HCT116 (cell line): ENCODE measurements at regions not wholly inside any gene's neighbourhood (a gene's known extent, or its start where the extent isn't known, plus 50 kb on each side); places are given as distances from the start of the nearest gene placed in this dataset.

Experiments used
- ATAC-seq: fragments of 200-7000 bp; cut with Tn5 transposase; 2 replicates; pipeline ENCODE4 v1.9.1; 2020; ENCODE audit warnings: mild to moderate bottlenecking, moderate library complexity
- BruUV-seq: library from RNA; stranded (reverse); fragments of 400-500 nt; replicated peaks from 2 replicates; lab custom pipeline; 2021; lab: Mats Ljungman, UMichigan
- CTCF ChIA-PET: fragments of 300-600 bp; sonication (Branson Sonifier 250); formaldehyde crosslinking; loops from one replicate; lab custom pipeline; 2021; ENCODE audit warnings: antibody characterized with exemption; lab: Charles Lee
- POLR2A ChIA-PET: fragments of 300-600, 350-600 bp; sonication (Branson Sonifier 250); formaldehyde crosslinking; loops from one replicate; lab custom pipeline; 2021; ENCODE audit warnings: antibody characterized with exemption; lab: Charles Lee
- RAD21 ChIA-PET, 2 experiments: fragments of 300-600 bp; sonication (Branson Sonifier 250); formaldehyde crosslinking; loops; one replicate each; lab custom pipeline; 2023; ENCODE audit warnings: low total read pairs in 2 of 2; ENCODE audit not compliant: uncharacterized antibody in 2 of 2, unreplicated experiment in 2 of 2, low non-redundant PET in 1 of 2; lab: Charles Lee
- DNase-seq: peaks from one replicate; pipeline ENCODE4 v3.0.0-alpha.2; 2010; ENCODE audit warnings: low read depth, low spot score
- H2AFZ ChIP-seq: fragments of 200-600 bp; shearing (Covaris generic), sonication (generic); 2 replicates; pipeline ENCODE4 v1.6.1; 2017; ENCODE audit warnings: low read depth, mixed run types, mixed read lengths, antibody characterized with exemption, low read length; ENCODE audit not compliant: poor library complexity, severe bottlenecking
- H3K27ac ChIP-seq: 2 replicates; pipeline ENCODE4 v1.5.1; 2012; ENCODE audit warnings: low read depth, low read length
- H3K27me3 ChIP-seq: fragments of 200-600 bp; sonication (generic); 2 replicates; pipeline ENCODE4 v1.6.1; 2016; ENCODE audit warnings: mixed run types, low read length, mixed read lengths; ENCODE audit not compliant: insufficient read depth
- H3K36me3 ChIP-seq, 2 experiments: fragments of 200-500 bp in 1 of 2; fragments of 200-600 bp in 1 of 2; sonication (Bioruptor generic) in 1 of 2; sonication (generic) in 1 of 2; 2 replicates each; pipeline versions ENCODE4 v1.5.1 to v1.6.1; 2014 to 2016; ENCODE audit warnings: low read length in 2 of 2, inconsistent platforms in 1 of 2, mixed read lengths in 1 of 2, mixed run types in 1 of 2; ENCODE audit not compliant: insufficient read depth in 2 of 2, control insufficient read depth in 1 of 2
- H3K4me1 ChIP-seq, 2 experiments: fragments of 200-600 bp in 1 of 2; sonication (generic) in 1 of 2; 2 replicates each; pipeline versions ENCODE4 v1.5.1 to v1.6.1; 2012 to 2017; ENCODE audit warnings: low read length in 2 of 2, inconsistent platforms in 1 of 2, mild to moderate bottlenecking in 1 of 2, mixed read lengths in 1 of 2, mixed run types in 1 of 2, moderate library complexity in 1 of 2; ENCODE audit not compliant: insufficient read depth in 2 of 2, control insufficient read depth in 1 of 2
- H3K4me2 ChIP-seq: fragments of 200-600 bp; sonication (generic); 2 replicates; pipeline ENCODE4 v1.6.1; 2017; ENCODE audit warnings: mixed run types, low read length, mixed read lengths
- H3K4me3 ChIP-seq, 2 experiments: fragments of 200-600 bp in 1 of 2; sonication (generic) in 1 of 2; replicated peaks in 1 of 2; 2 replicates each; pipeline ENCODE4 v1.5.1; 2011 to 2016; ENCODE audit warnings: low read length in 2 of 2, control low read depth in 1 of 2, low read depth in 1 of 2, mild to moderate bottlenecking in 1 of 2, mixed read lengths in 1 of 2, mixed run types in 1 of 2
- H3K79me2 ChIP-seq: fragments of 200-600 bp; sonication (generic); 2 replicates; pipeline ENCODE4 v1.6.1; 2017; ENCODE audit warnings: mild to moderate bottlenecking, mixed run types, low read length, moderate library complexity, mixed read lengths; ENCODE audit not compliant: insufficient read depth
- H3K9ac ChIP-seq: fragments of 200-600 bp; sonication (generic); 2 replicates; pipeline ENCODE4 v1.6.1; 2016; ENCODE audit warnings: low read length, mixed read lengths
- H3K9me2 ChIP-seq: fragments of 200-600 bp; sonication (generic), shearing (Covaris generic); 2 replicates; pipeline ENCODE4 v1.6.1; 2017; ENCODE audit warnings: mixed run types, mild to moderate bottlenecking, moderate library complexity; ENCODE audit not compliant: insufficient read depth
- H3K9me3 ChIP-seq, 2 experiments: fragments of 200-500 bp in 1 of 2; fragments of 200-600 bp in 1 of 2; sonication (Bioruptor generic) in 1 of 2; sonication (generic) in 1 of 2; 2 replicates each; pipeline ENCODE4 v1.6.1; 2014 to 2017; ENCODE audit warnings: low read length in 2 of 2, mixed read lengths in 2 of 2, inconsistent platforms in 1 of 2, low read depth in 1 of 2, mild to moderate bottlenecking in 1 of 2, mixed run types in 1 of 2, moderate library complexity in 1 of 2; ENCODE audit not compliant: control insufficient read depth in 1 of 2, insufficient read depth in 1 of 2
- H4K20me1 ChIP-seq: fragments of 200-600 bp; sonication (generic), shearing (Covaris generic); 2 replicates; pipeline ENCODE4 v1.6.1; 2017; ENCODE audit warnings: mixed run types, mild to moderate bottlenecking, moderate library complexity; ENCODE audit not compliant: insufficient read depth
- CBX3 ChIP-seq: IDR thresholded peaks from 2 replicates; pipeline ENCODE4 v1.6.1; 2012; ENCODE audit warnings: low read depth
- CEBPB ChIP-seq: IDR thresholded peaks from 2 replicates; pipeline ENCODE4 v1.6.1; 2012; ENCODE audit warnings: low read depth
- CTCF ChIP-seq, 3 experiments: fragments of 200-600 bp in 1 of 3; sonication (generic) in 1 of 3; IDR thresholded peaks in 2 of 3; conservative IDR thresholded peaks in 1 of 3; 2 replicates each; pipeline ENCODE4 v1.5.1; 2012 to 2017; ENCODE audit warnings: low read depth in 2 of 3, low read length in 2 of 3, antibody characterized with exemption in 1 of 3, borderline replicate concordance in 1 of 3, control low read depth in 1 of 3, mild to moderate bottlenecking in 1 of 3, mixed read lengths in 1 of 3, mixed run types in 1 of 3, moderate library complexity in 1 of 3; ENCODE audit not compliant: insufficient read depth in 1 of 3
- EGR1 ChIP-seq: IDR thresholded peaks from 2 replicates; pipeline ENCODE4 v1.6.1; 2012; ENCODE audit warnings: low read depth
- EZH2phosphoT487 ChIP-seq: fragments of 200-600 bp; IDR thresholded peaks from 2 replicates; pipeline ENCODE4 v1.6.1; 2018; ENCODE audit warnings: antibody characterized with exemption, borderline replicate concordance
- POLR2A ChIP-seq: IDR thresholded peaks from 2 replicates; pipeline ENCODE4 v1.7.0; 2011; ENCODE audit warnings: borderline replicate concordance; ENCODE audit not compliant: insufficient read depth, insufficient read length; ENCODE audit errors: extremely low read depth
- POLR2AphosphoS5 ChIP-seq: IDR thresholded peaks from 2 replicates; pipeline ENCODE4 v1.6.1; 2011; ENCODE audit warnings: mild to moderate bottlenecking, low read depth, low read length, moderate library complexity
- RAD21 ChIP-seq: IDR thresholded peaks from 2 replicates; pipeline ENCODE4 v1.6.1; 2012; ENCODE audit warnings: low read depth, mild to moderate bottlenecking
- SIN3A ChIP-seq: IDR thresholded peaks from 2 replicates; pipeline ENCODE4 v1.6.1; 2012; ENCODE audit warnings: low read depth
- SP1 ChIP-seq: IDR thresholded peaks from 2 replicates; pipeline ENCODE4 v1.6.1; 2012; ENCODE audit warnings: low read depth
- SRF ChIP-seq: IDR thresholded peaks from 2 replicates; pipeline ENCODE4 v1.6.1; 2012; ENCODE audit warnings: low read depth
- YY1 ChIP-seq: IDR thresholded peaks from 2 replicates; pipeline ENCODE4 v1.6.1; 2011; ENCODE audit warnings: low read length, low read depth, moderate library complexity, mild to moderate bottlenecking; ENCODE audit not compliant: insufficient replicate concordance; ENCODE audit errors: extremely low read depth
- ZFX ChIP-seq: fragments of 450-650 bp; IDR thresholded peaks from 2 replicates; pipeline ENCODE4 v1.6.1; 2017
- ZNF274 ChIP-seq: fragments of 200-500 bp; sonication (Bioruptor generic); IDR thresholded peaks from 2 replicates; pipeline ENCODE4 v1.6.1; 2014; ENCODE audit warnings: mild to moderate bottlenecking, low read depth, low read length, inconsistent platforms
- intact Hi-C: fragments of 100-400 bp; cut with micrococcal nuclease; formaldehyde crosslinking; loops from 2 replicates; pipeline ENCODE4 v1.10.0; 2022
- TF ChIP-seq, protein P1 (sequence below): IDR thresholded peaks from 2 replicates; pipeline ENCODE4 v1.6.1; 2011; ENCODE audit warnings: mild to moderate bottlenecking, low read length, moderate library complexity; ENCODE audit not compliant: insufficient replicate concordance; ENCODE audit errors: extremely low read depth
- TF ChIP-seq, protein P2 (sequence below): IDR thresholded peaks from 2 replicates; pipeline ENCODE4 v1.6.1; 2012
- TF ChIP-seq, protein P3 (sequence below): IDR thresholded peaks from 2 replicates; pipeline ENCODE4 v1.6.1; 2012; ENCODE audit warnings: low read depth

GRCh38 chrX:13939741-13940597 is 89.7 kb downstream of the GEMIN8 start:
- ChIA-PET RAD21 (no interaction called here), CTCF (interaction anchor here (0.7 kb wide), 1 partner anchor 289 kb away, joined by 3 read pairs; no protein-coding TSS in a partner anchor), POLR2A (no interaction called here)
- DNase-seq (no peak), ATAC-seq (no peak)
- Histone ChIP-seq H4K20me1 (no peaks in the 10 kb centered on the region), H3K9me3 (no peaks in the 10 kb centered on the region), H3K4me1 (no peaks in the 10 kb centered on the region; a peak in 1 of 4 replicates), H3K79me2 (no peaks in the 10 kb centered on the region), H3K27ac (no peak overlapping the region), H3K36me3 (no peaks in the 10 kb centered on the region), H2AFZ (no peak overlapping the region), H3K4me2 (no peak overlapping the region), H3K4me3 (no peak overlapping the region), H3K27me3 (no peaks in the 10 kb centered on the region), H3K9me2 (no peaks in the 10 kb centered on the region), H3K9ac (no peak overlapping the region)
- no peak for TF ChIP-seq SRF
- no peak for TF ChIP-seq YY1
- TF ChIP-seq, protein P1, sequence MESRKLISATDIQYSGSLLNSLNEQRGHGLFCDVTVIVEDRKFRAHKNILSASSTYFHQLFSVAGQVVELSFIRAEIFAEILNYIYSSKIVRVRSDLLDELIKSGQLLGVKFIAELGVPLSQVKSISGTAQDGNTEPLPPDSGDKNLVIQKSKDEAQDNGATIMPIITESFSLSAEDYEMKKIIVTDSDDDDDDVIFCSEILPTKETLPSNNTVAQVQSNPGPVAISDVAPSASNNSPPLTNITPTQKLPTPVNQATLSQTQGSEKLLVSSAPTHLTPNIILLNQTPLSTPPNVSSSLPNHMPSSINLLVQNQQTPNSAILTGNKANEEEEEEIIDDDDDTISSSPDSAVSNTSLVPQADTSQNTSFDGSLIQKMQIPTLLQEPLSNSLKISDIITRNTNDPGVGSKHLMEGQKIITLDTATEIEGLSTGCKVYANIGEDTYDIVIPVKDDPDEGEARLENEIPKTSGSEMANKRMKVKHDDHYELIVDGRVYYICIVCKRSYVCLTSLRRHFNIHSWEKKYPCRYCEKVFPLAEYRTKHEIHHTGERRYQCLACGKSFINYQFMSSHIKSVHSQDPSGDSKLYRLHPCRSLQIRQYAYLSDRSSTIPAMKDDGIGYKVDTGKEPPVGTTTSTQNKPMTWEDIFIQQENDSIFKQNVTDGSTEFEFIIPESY, result no peak
- TF ChIP-seq EZH2phosphoT487, result no peak
- TF ChIP-seq, protein P2, sequence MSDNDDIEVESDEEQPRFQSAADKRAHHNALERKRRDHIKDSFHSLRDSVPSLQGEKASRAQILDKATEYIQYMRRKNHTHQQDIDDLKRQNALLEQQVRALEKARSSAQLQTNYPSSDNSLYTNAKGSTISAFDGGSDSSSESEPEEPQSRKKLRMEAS, result no peak
- no peak for TF ChIP-seq SIN3A
- TF ChIP-seq POLR2AphosphoS5, result no peak
- TF ChIP-seq CEBPB, result no peak
- TF ChIP-seq, protein P3, sequence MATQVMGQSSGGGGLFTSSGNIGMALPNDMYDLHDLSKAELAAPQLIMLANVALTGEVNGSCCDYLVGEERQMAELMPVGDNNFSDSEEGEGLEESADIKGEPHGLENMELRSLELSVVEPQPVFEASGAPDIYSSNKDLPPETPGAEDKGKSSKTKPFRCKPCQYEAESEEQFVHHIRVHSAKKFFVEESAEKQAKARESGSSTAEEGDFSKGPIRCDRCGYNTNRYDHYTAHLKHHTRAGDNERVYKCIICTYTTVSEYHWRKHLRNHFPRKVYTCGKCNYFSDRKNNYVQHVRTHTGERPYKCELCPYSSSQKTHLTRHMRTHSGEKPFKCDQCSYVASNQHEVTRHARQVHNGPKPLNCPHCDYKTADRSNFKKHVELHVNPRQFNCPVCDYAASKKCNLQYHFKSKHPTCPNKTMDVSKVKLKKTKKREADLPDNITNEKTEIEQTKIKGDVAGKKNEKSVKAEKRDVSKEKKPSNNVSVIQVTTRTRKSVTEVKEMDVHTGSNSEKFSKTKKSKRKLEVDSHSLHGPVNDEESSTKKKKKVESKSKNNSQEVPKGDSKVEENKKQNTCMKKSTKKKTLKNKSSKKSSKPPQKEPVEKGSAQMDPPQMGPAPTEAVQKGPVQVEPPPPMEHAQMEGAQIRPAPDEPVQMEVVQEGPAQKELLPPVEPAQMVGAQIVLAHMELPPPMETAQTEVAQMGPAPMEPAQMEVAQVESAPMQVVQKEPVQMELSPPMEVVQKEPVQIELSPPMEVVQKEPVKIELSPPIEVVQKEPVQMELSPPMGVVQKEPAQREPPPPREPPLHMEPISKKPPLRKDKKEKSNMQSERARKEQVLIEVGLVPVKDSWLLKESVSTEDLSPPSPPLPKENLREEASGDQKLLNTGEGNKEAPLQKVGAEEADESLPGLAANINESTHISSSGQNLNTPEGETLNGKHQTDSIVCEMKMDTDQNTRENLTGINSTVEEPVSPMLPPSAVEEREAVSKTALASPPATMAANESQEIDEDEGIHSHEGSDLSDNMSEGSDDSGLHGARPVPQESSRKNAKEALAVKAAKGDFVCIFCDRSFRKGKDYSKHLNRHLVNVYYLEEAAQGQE, result no peak
- TF ChIP-seq CTCF (IDR thresholded peaks at IDR 0.05 in 2 of 3, conservative IDR thresholded peaks at IDR 0.05 in 1 of 3; ENCODE audit: borderline replicate concordance in 1 of 3, insufficient read depth in 1 of 3, low read depth in 2 of 3, low read length in 2 of 3), result no peak
- no peak for TF ChIP-seq SP1
- TF ChIP-seq ZFX, result no peak
- TF ChIP-seq CBX3, result no peak
- no peak for TF ChIP-seq ZNF274
- TF ChIP-seq POLR2A, result no peak
- no peak for TF ChIP-seq EGR1
- TF ChIP-seq RAD21, result no peak
- intact Hi-C loops, result loop anchor here (10.0 kb wide), 1 partner anchor 85 kb away; the partner anchor contains the start of gene GEMIN8
- no TSS peak for BruUV-seq
